ENCODE measurements at regions not wholly inside any gene's neighbourhood (a gene's known extent, or its start where the extent isn't known, plus 50 kb on each side); places are given as distances from the start of the nearest gene placed in this dataset.

DNA sequence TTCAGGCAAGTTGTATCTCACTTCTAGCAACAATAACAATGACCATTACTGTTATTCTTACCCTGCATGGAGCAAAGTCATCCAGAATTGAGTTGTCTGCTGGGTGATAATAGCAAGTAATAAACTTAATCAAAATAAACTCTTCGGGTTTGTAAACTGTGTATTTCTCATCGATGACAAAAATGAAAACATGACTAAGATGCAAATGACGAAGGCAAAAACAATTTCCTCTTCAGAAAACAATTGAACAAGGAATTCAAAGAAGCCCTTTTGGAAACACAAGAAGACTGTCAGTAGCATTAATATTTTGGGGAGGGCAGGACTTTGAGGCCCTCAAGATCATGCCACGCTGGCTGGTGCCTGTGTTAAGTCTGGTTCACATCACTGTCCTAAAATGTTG, 232.0 kb downstream of the BTG1 start:
- intact Hi-C loops (cut with micrococcal nuclease): no loop called here
- Mint-ChIP-seq H3K27me3 (ENCODE audit: insufficient read depth) (peaks cover 2% of the 10 kb centered on the region), H3K4me1 (ENCODE audit: low read depth) (peaks cover 5% of the 10 kb centered on the region), H3K4me3 (no peak overlapping the region), H3K27ac (no peak overlapping the region), H3K36me3 (ENCODE audit: low read depth) (no peaks in the 10 kb centered on the region), H3K9me3 (peaks cover 7% of the 10 kb centered on the region)
- DNase-seq (ENCODE audit: low spot score): no peak

DNA sequence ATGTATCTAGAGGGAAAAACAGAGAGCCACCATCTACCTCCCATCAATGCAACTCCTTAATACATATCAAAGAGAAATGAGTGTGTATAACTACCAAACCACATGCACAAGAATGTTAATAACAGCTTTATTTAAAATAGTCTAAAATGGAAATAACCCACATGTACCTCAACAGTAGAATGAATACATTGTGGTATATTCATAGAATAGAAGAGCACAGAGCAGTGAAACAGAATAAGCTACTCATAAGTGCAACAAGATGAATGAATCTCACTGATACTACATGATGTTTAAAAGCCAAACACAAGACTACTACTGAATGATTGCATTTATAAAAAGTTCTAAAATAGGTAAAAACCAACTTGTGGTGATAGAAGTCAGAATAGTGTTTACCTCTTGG, 232.5 kb downstream of the BTG1 start:
- intact Hi-C loops (cut with micrococcal nuclease): no loop called here
- H3K27me3 Mint-ChIP-seq (ENCODE audit: insufficient read depth): peaks cover 2% of the 10 kb centered on the region

GRCh38 chr12:91912178-91912577, 233.5 kb downstream of the BTG1 start:
- Mint-ChIP-seq H3K4me3 (no peak overlapping the region), H3K9me3 (peaks cover 18% of the 10 kb centered on the region), H3K27me3 (ENCODE audit: insufficient read depth) (peaks cover 2% of the 10 kb centered on the region), H3K4me1 (ENCODE audit: low read depth) (peaks cover 5% of the 10 kb centered on the region), H3K27ac (no peak overlapping the region), H3K36me3 (ENCODE audit: low read depth) (no peaks in the 10 kb centered on the region)
- intact Hi-C loops (cut with micrococcal nuclease): no loop called here
- DNase-seq (ENCODE audit: low spot score): no peak

More for the DNA sequence above, 232.5 kb downstream of the BTG1 start:
- peaks cover 12% of the 10 kb centered on the region for H3K9me3 Mint-ChIP-seq
- no peak overlapping the region for H3K27ac Mint-ChIP-seq
- no peak overlapping the region for H3K4me3 Mint-ChIP-seq
- DNase-seq (ENCODE audit: low spot score): no peak
- peaks cover 5% of the 10 kb centered on the region for H3K4me1 Mint-ChIP-seq (ENCODE audit: low read depth)
- no peaks in the 10 kb centered on the region for H3K36me3 Mint-ChIP-seq (ENCODE audit: low read depth)

- H3K27me3 Mint-ChIP-seq (ENCODE audit: insufficient read depth): peaks cover 2% of the 10 kb centered on the region
- no peak overlapping the region for H3K27ac Mint-ChIP-seq
- no peak overlapping the region for H3K4me3 Mint-ChIP-seq
- no peak for DNase-seq (ENCODE audit: low spot score)
- intact Hi-C loops (cut with micrococcal nuclease): no loop called here
- H3K36me3 Mint-ChIP-seq (ENCODE audit: low read depth): peaks cover under 1% of the 10 kb centered on the region
- H3K4me1 Mint-ChIP-seq (ENCODE audit: low read depth): peaks cover 5% of the 10 kb centered on the region
- H3K9me3 Mint-ChIP-seq: peaks cover 21% of the 10 kb centered on the region
These were observed 234.7 kb downstream of the BTG1 start for GRCh38 chr12:91910871-91911388.

DNA sequence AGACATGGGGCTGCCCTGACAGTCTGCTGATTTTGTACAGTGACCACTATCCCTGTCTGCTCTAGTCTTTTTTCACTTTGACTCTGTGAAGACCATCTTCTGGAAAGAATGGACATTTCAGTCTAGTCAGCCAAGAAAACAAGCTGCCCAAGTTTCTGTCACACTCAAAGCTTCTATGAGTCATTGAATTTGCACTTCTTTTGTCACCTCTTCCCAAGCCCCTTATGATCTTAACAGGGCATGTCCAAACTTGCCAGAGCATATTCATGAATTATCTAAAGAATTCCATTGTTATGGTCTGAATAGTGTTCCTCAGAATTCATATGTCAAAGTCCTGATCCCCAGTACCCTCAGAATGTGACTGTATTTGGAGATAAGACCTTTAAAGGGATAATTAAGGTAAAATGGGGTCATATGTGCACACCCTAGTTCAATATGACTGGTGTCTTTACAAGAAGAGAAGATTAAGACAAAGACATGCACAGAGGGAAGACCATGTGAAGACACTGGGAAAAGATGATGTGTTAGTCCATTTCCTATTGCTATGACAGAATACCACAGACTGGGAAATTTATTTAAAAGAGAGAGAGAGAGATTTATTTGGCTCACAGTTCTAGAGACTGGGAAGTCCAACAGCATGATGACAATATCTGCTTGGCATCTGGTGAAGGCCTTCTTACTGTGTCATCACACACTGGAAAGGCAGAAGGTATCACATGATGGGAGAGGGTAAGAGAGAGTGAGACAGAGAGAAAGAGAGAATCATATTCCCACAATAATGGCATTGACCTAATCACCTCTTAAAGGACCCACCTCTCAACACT, 242.6 kb downstream of the BTG1 start:
- Mint-ChIP-seq H3K9me3 (peaks cover 22% of the 10 kb centered on the region), H3K4me3 (no peak overlapping the region), H3K36me3 (ENCODE audit: low read depth) (peaks cover 12% of the 10 kb centered on the region), H3K27ac (no peak overlapping the region), H3K4me1 (ENCODE audit: low read depth) (peaks cover 15% of the 10 kb centered on the region), H3K27me3 (ENCODE audit: insufficient read depth) (no peaks in the 10 kb centered on the region)
- no peak for DNase-seq (ENCODE audit: low spot score)
- intact Hi-C loops (cut with micrococcal nuclease): no loop called here

DNA sequence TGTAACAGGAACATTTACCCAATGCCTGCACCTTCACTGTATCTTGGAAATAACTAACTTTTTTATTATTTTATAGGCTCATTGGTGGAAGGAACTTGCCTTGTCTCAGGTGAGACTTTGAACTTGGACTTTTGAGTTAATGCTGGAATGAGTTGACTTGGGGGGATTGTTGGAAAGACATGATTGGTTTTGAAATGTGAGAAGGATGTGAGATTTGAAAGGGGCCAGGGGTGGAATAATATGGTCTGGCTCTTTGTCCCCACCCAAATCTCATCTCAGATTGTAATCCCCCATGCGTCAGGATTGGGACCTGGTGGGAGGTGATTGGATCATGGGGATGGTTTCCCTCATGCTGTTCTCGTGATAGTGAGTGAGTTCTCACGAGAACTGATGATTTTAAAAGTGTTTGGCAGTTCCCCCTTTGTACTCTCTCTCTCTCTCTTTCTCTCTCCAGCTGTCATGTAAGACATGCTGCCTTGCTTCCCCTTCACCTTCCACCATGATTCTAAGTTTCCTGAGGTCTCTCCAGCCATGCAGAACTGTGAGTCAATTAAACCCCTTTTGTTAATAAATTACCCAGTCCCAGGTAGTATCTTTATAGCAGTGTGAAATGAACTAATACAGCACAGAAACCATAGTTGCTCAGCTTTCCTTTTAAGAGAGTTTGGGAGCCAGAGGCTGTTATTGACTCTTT, 244.1 kb downstream of the BTG1 start:
- no peak for DNase-seq (ENCODE audit: low spot score)
- peaks cover 12% of the 10 kb centered on the region for H3K36me3 Mint-ChIP-seq (ENCODE audit: low read depth)
- no peak overlapping the region for H3K4me3 Mint-ChIP-seq
- no peak overlapping the region for H3K27ac Mint-ChIP-seq
- peaks cover 15% of the 10 kb centered on the region for H3K4me1 Mint-ChIP-seq (ENCODE audit: low read depth)
- intact Hi-C loops (cut with micrococcal nuclease): no loop called here
- no peaks in the 10 kb centered on the region for H3K27me3 Mint-ChIP-seq (ENCODE audit: insufficient read depth)
- H3K9me3 Mint-ChIP-seq: peaks cover 18% of the 10 kb centered on the region

- DNase-seq (ENCODE audit: low spot score): no peak
- Mint-ChIP-seq H3K27me3 (ENCODE audit: insufficient read depth) (no peaks in the 10 kb centered on the region), H3K4me3 (no peak overlapping the region), H3K4me1 (ENCODE audit: low read depth) (peaks cover 15% of the 10 kb centered on the region), H3K36me3 (ENCODE audit: low read depth) (peaks cover 11% of the 10 kb centered on the region), H3K27ac (no peak overlapping the region), H3K9me3 (peaks cover 18% of the 10 kb centered on the region)
- intact Hi-C loops (cut with micrococcal nuclease): no loop called here
These were observed 244.7 kb downstream of the BTG1 start for GRCh38 chr12:91900971-91901370.

GRCh38 chr12:91899056-91899455, 246.6 kb downstream of the BTG1 start:
- peaks cover 14% of the 10 kb centered on the region for H3K9me3 Mint-ChIP-seq
- intact Hi-C loops (cut with micrococcal nuclease): no loop called here
- DNase-seq (ENCODE audit: low spot score): no peak
- peaks cover 15% of the 10 kb centered on the region for H3K4me1 Mint-ChIP-seq (ENCODE audit: low read depth)
- H3K36me3 Mint-ChIP-seq (ENCODE audit: low read depth): peaks cover 11% of the 10 kb centered on the region
- no peak overlapping the region for H3K27ac Mint-ChIP-seq
- no peaks in the 10 kb centered on the region for H3K27me3 Mint-ChIP-seq (ENCODE audit: insufficient read depth)
- no peak overlapping the region for H3K4me3 Mint-ChIP-seq

- no peak for DNase-seq (ENCODE audit: low spot score)
- Mint-ChIP-seq H3K9me3 (peaks cover 5% of the 10 kb centered on the region), H3K27me3 (ENCODE audit: insufficient read depth) (no peaks in the 10 kb centered on the region), H3K4me3 (no peak overlapping the region), H3K27ac (no peak overlapping the region), H3K4me1 (ENCODE audit: low read depth) (peaks cover 4% of the 10 kb centered on the region), H3K36me3 (ENCODE audit: low read depth) (peaks cover 5% of the 10 kb centered on the region)
- intact Hi-C loops (cut with micrococcal nuclease): no loop called here
These were observed 248.6 kb downstream of the BTG1 start for GRCh38 chr12:91897025-91897515.

GRCh38 chr12:91896286-91897024, 249.2 kb downstream of the BTG1 start:
- no peak overlapping the region for H3K4me3 Mint-ChIP-seq
- peaks cover 5% of the 10 kb centered on the region for H3K36me3 Mint-ChIP-seq (ENCODE audit: low read depth)
- intact Hi-C loops (cut with micrococcal nuclease): no loop called here
- no peak for DNase-seq (ENCODE audit: low spot score)
- H3K9me3 Mint-ChIP-seq: peaks cover 5% of the 10 kb centered on the region
- peaks cover 4% of the 10 kb centered on the region for H3K4me1 Mint-ChIP-seq (ENCODE audit: low read depth)
- no peak overlapping the region for H3K27ac Mint-ChIP-seq
- H3K27me3 Mint-ChIP-seq (ENCODE audit: insufficient read depth): no peaks in the 10 kb centered on the region

DNA sequence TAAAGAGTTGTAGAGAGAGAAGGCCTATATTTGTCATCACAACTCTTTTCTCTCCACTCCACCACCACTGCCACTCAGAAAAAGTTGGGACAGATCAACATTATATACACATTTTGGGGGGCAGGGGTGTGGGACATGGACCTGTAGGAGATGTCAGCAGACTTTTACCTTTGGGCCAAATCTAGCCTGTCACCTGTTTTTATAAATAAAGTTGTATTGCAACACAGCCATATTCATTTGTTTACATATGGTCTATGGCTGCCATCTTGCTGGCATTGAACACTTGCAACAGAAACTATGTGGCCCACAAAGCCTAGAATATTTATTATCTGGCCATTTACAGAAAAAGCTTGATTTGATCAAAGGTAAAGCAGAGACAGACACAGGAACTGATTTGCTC, 250.7 kb downstream of the BTG1 start:
- no peak overlapping the region for H3K4me3 Mint-ChIP-seq
- no peak overlapping the region for H3K27ac Mint-ChIP-seq
- H3K36me3 Mint-ChIP-seq (ENCODE audit: low read depth): no peaks in the 10 kb centered on the region
- intact Hi-C loops (cut with micrococcal nuclease): no loop called here
- no peaks in the 10 kb centered on the region for H3K4me1 Mint-ChIP-seq (ENCODE audit: low read depth)
- H3K27me3 Mint-ChIP-seq (ENCODE audit: insufficient read depth): no peaks in the 10 kb centered on the region
- no peak for DNase-seq (ENCODE audit: low spot score)
- peaks cover 5% of the 10 kb centered on the region for H3K9me3 Mint-ChIP-seq

DNA sequence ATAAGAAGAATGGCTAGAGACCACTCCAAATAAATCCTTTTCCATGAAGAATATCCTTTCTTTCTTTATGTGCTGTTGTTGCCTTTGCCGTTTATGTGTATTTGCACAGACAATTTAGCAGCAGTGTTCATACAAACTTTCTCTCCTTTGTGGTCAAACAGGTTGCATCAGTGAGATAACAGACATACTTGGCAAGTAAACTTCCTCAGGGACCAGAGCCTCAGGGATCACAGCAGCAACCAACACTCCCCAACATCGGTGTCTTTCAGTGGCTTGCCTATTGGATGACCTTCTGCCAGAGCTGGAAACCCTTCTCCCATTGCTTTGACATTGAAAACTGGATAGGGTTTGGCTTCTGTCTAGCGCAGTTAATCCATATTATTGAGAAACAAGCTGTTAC, 252.2 kb downstream of the BTG1 start:
- Mint-ChIP-seq H3K36me3 (ENCODE audit: low read depth) (no peaks in the 10 kb centered on the region), H3K4me3 (no peak overlapping the region), H3K4me1 (ENCODE audit: low read depth) (no peaks in the 10 kb centered on the region), H3K9me3 (peaks cover 5% of the 10 kb centered on the region), H3K27me3 (ENCODE audit: insufficient read depth) (no peaks in the 10 kb centered on the region), H3K27ac (no peak overlapping the region)
- no peak for DNase-seq (ENCODE audit: low spot score)
- intact Hi-C loops (cut with micrococcal nuclease): no loop called here

All from activated T-helper 1 cell treated with anti-CD3 and anti-CD28 coated beads, Interleukin-12 subunit alpha, Interleukin-12 subunit beta, Interleukin-2, Interleukin-4 antibody, amounts not matched to agents 30 ng/mL and 10 ng/mL and 1 ng/mL, durations not matched to agents 14 hours and 24 hours and 36 hours (primary cell).